ENCODE measurements at regions not wholly inside any gene's neighbourhood (a gene's known extent, or its start where the extent isn't known, plus 50 kb on each side); places are given as distances from the start of the nearest gene placed in this dataset.

GRCh38 chr16:22721511-22722100 is 92.4 kb upstream of the HS3ST2 start:
- no peak for TF ChIP-seq REST (IDR thresholded peaks at IDR 0.05; ENCODE audit: insufficient read depth in 1 of 2, low read depth in 2 of 2, low read length in 2 of 2)
- peak; percentile 29 for TF ChIP-seq FOXP2 (optimal IDR thresholded peaks at IDR 0.05; ENCODE audit: borderline replicate concordance, extremely low read depth, extremely low read length, insufficient read depth)

- TF ChIP-seq SIN3A (IDR thresholded peaks at IDR 0.05; ENCODE audit: borderline replicate concordance, insufficient read depth, low read length) (no peak), REST (IDR thresholded peaks at IDR 0.05; ENCODE audit: insufficient read depth in 1 of 2, low read depth in 2 of 2, low read length in 2 of 2) (0 out of 4 replicates have a peak, but pooled peaks of 1 of the 2 experiments have one; percentile 19)
These were observed 87.1 kb upstream of the HS3ST2 start for GRCh38 chr16:22726868-22727267.

GRCh38 chr16:22727285-22728166 is 86.4 kb upstream of the HS3ST2 start:
- TF ChIP-seq FOXP2 (optimal IDR thresholded peaks at IDR 0.05; ENCODE audit: borderline replicate concordance, extremely low read depth, extremely low read length, insufficient read depth) (no peak), SIN3A (IDR thresholded peaks at IDR 0.05; ENCODE audit: borderline replicate concordance, insufficient read depth, low read length) (no peak; the same call in 1 of the 2 replicates), POLR2AphosphoS5 (IDR thresholded peaks at IDR 0.05; ENCODE audit: low read depth, low read length) (no peak), REST (IDR thresholded peaks at IDR 0.05; ENCODE audit: insufficient read depth in 1 of 2, low read depth in 2 of 2, low read length in 2 of 2) (no peak), TAF1 (IDR thresholded peaks at IDR 0.05; ENCODE audit: borderline replicate concordance, insufficient read depth, low read length) (no peak)

GRCh38 chr16:22728167-22728836 is 85.7 kb upstream of the HS3ST2 start:
- TF ChIP-seq FOXP2 (optimal IDR thresholded peaks at IDR 0.05; ENCODE audit: borderline replicate concordance, extremely low read depth, extremely low read length, insufficient read depth) = no peak
- no peak for TF ChIP-seq SIN3A (IDR thresholded peaks at IDR 0.05; ENCODE audit: borderline replicate concordance, insufficient read depth, low read length)
- TF ChIP-seq REST (IDR thresholded peaks at IDR 0.05; ENCODE audit: insufficient read depth in 1 of 2, low read depth in 2 of 2, low read length in 2 of 2) = peak in 1 of 2 experiments; percentile 61; a peak in 1 of 4 replicates
- no peak for TF ChIP-seq TAF1 (IDR thresholded peaks at IDR 0.05; ENCODE audit: borderline replicate concordance, insufficient read depth, low read length)
- TF ChIP-seq POLR2AphosphoS5 (IDR thresholded peaks at IDR 0.05; ENCODE audit: low read depth, low read length) = peak; percentile 51; the same call in 1 of the 2 replicates
